ENCODE measurements at regions not wholly inside any gene's neighbourhood (a gene's known extent, or its start where the extent isn't known, plus 50 kb on each side); places are given as distances from the start of the nearest gene placed in this dataset.
"Not testable (repeated sequence)": the region's sequence is repeated elsewhere in the genome, so short reads cannot be mapped to it uniquely, and the experiment has no call there.

- H3K4me3 ChIP-seq (IDR thresholded peaks at IDR 0.05; ENCODE audit: insufficient read depth, low read depth, low read length), result no peak overlapping the region
- no peak for TF ChIP-seq CTCF (conservative IDR thresholded peaks at IDR 0.05; ENCODE audit: low read depth, low read length)
- no peaks in the 10 kb centered on the region for H3K79me2 ChIP-seq (ENCODE audit: insufficient read depth, low read depth)
Observed at GRCh38 chr14:105617201-105617777, 90.9 kb downstream of the TMEM121 start.

GRCh38 chr14:105617805-105618204, 91.4 kb downstream of the TMEM121 start:
- not testable (repeated sequence) for H3K27ac ChIP-seq; H3K4me2 ChIP-seq; H2AFZ ChIP-seq (ENCODE audit: low read depth); H3K36me3 ChIP-seq (ENCODE audit: insufficient read depth); H3K4me1 ChIP-seq (ENCODE audit: low read depth, poor library complexity, severe bottlenecking); H3K9ac ChIP-seq; H3K4me3 ChIP-seq (IDR thresholded peaks at IDR 0.05; ENCODE audit: insufficient read depth, low read depth, low read length); H3K79me2 ChIP-seq (ENCODE audit: insufficient read depth, low read depth); H3K27me3 ChIP-seq (ENCODE audit: insufficient read depth, low read depth); H4K20me1 ChIP-seq (ENCODE audit: insufficient read depth)

More at GRCh38 chr14:105617201-105617777, 90.9 kb downstream of the TMEM121 start:
- Histone ChIP-seq H3K4me1 (ENCODE audit: low read depth, poor library complexity, severe bottlenecking) (peaks cover 8% of the 10 kb centered on the region), H3K27ac (no peak overlapping the region), H3K36me3 (ENCODE audit: insufficient read depth) (no peaks in the 10 kb centered on the region), H3K9ac (no peak overlapping the region), H3K27me3 (ENCODE audit: insufficient read depth, low read depth) (no peaks in the 10 kb centered on the region; the same call in 1 of the 2 replicates), H3K4me2 (no peak overlapping the region), H4K20me1 (ENCODE audit: insufficient read depth) (no peaks in the 10 kb centered on the region), H2AFZ (ENCODE audit: low read depth) (no peak overlapping the region)

- not testable (repeated sequence) for H3K27ac ChIP-seq; H3K79me2 ChIP-seq (ENCODE audit: insufficient read depth, low read depth); H2AFZ ChIP-seq (ENCODE audit: low read depth); H3K36me3 ChIP-seq (ENCODE audit: insufficient read depth); H3K4me2 ChIP-seq; H4K20me1 ChIP-seq (ENCODE audit: insufficient read depth); H3K9ac ChIP-seq; H3K4me3 ChIP-seq (IDR thresholded peaks at IDR 0.05; ENCODE audit: insufficient read depth, low read depth, low read length); H3K4me1 ChIP-seq (ENCODE audit: low read depth, poor library complexity, severe bottlenecking); H3K27me3 ChIP-seq (ENCODE audit: insufficient read depth, low read depth)
Observed at GRCh38 chr14:105619324-105619723, 92.9 kb downstream of the TMEM121 start.

GRCh38 chr14:105620178-105620864, 93.9 kb downstream of the TMEM121 start:
- not testable (repeated sequence) for H3K4me3 ChIP-seq (IDR thresholded peaks at IDR 0.05; ENCODE audit: insufficient read depth, low read depth, low read length); H4K20me1 ChIP-seq (ENCODE audit: insufficient read depth); H3K36me3 ChIP-seq (ENCODE audit: insufficient read depth); H3K4me2 ChIP-seq; H3K27ac ChIP-seq; H3K27me3 ChIP-seq (ENCODE audit: insufficient read depth, low read depth); H3K9ac ChIP-seq; H3K4me1 ChIP-seq (ENCODE audit: low read depth, poor library complexity, severe bottlenecking); H2AFZ ChIP-seq (ENCODE audit: low read depth); H3K79me2 ChIP-seq (ENCODE audit: insufficient read depth, low read depth)

GRCh38 chr14:105620865-105621471, 94.6 kb downstream of the TMEM121 start:
- H3K36me3 ChIP-seq (ENCODE audit: insufficient read depth); H4K20me1 ChIP-seq (ENCODE audit: insufficient read depth); H2AFZ ChIP-seq (ENCODE audit: low read depth); H3K79me2 ChIP-seq (ENCODE audit: insufficient read depth, low read depth); H3K4me3 ChIP-seq (IDR thresholded peaks at IDR 0.05; ENCODE audit: insufficient read depth, low read depth, low read length); H3K4me2 ChIP-seq; H3K9ac ChIP-seq; H3K4me1 ChIP-seq (ENCODE audit: low read depth, poor library complexity, severe bottlenecking); H3K27me3 ChIP-seq (ENCODE audit: insufficient read depth, low read depth); H3K27ac ChIP-seq: not testable (repeated sequence)

- H3K4me1 ChIP-seq (ENCODE audit: low read depth, poor library complexity, severe bottlenecking); H3K27ac ChIP-seq; H3K9ac ChIP-seq; H3K4me2 ChIP-seq; H3K36me3 ChIP-seq (ENCODE audit: insufficient read depth); H2AFZ ChIP-seq (ENCODE audit: low read depth); H3K4me3 ChIP-seq (IDR thresholded peaks at IDR 0.05; ENCODE audit: insufficient read depth, low read depth, low read length); H3K27me3 ChIP-seq (ENCODE audit: insufficient read depth, low read depth); H4K20me1 ChIP-seq (ENCODE audit: insufficient read depth); H3K79me2 ChIP-seq (ENCODE audit: insufficient read depth, low read depth): not testable (repeated sequence)
Observed at GRCh38 chr14:105621479-105622328, 95.3 kb downstream of the TMEM121 start.
